ENCODE measurements at regions not wholly inside any gene's neighbourhood (a gene's known extent, or its start where the extent isn't known, plus 50 kb on each side); places are given as distances from the start of the nearest gene placed in this dataset.

DNA sequence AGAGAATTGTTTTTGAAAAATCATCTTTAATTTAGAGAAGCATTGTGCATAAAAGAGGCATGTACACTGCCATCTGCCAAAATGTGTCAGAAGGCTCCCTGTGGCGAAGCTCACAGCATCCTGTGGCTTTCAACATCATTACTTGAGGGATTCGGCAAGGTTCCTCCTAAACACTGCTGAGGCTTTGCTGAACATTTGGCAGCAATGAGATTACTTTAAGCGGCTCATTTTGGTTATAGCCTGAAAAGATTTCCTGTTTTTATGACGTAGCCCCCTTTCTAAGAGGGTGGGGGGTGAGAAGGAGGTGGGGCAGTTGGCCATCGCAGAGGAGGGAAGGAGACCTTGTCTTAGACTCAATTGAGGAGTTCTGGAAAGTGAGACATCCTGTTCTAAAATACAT lies 469.4 kb downstream of the RASEF start:
- Mint-ChIP-seq H3K27ac (ENCODE audit: unreplicated experiment) (no peak overlapping the region), H3K4me3 (ENCODE audit: unreplicated experiment) (no peak overlapping the region), H3K27me3 (ENCODE audit: unreplicated experiment) (peaks cover 2% of the 10 kb centered on the region), H3K36me3 (ENCODE audit: low read depth, unreplicated experiment) (no peaks in the 10 kb centered on the region), H3K4me1 (ENCODE audit: unreplicated experiment) (no peaks in the 10 kb centered on the region), H3K9me3 (ENCODE audit: unreplicated experiment) (no peaks in the 10 kb centered on the region)
- DNase-seq (ENCODE audit: low spot score), result no peak
- TF ChIP-seq, protein P1, sequence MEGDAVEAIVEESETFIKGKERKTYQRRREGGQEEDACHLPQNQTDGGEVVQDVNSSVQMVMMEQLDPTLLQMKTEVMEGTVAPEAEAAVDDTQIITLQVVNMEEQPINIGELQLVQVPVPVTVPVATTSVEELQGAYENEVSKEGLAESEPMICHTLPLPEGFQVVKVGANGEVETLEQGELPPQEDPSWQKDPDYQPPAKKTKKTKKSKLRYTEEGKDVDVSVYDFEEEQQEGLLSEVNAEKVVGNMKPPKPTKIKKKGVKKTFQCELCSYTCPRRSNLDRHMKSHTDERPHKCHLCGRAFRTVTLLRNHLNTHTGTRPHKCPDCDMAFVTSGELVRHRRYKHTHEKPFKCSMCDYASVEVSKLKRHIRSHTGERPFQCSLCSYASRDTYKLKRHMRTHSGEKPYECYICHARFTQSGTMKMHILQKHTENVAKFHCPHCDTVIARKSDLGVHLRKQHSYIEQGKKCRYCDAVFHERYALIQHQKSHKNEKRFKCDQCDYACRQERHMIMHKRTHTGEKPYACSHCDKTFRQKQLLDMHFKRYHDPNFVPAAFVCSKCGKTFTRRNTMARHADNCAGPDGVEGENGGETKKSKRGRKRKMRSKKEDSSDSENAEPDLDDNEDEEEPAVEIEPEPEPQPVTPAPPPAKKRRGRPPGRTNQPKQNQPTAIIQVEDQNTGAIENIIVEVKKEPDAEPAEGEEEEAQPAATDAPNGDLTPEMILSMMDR (IDR thresholded peaks at IDR 0.05; ENCODE audit: unreplicated experiment), result no peak

DNA sequence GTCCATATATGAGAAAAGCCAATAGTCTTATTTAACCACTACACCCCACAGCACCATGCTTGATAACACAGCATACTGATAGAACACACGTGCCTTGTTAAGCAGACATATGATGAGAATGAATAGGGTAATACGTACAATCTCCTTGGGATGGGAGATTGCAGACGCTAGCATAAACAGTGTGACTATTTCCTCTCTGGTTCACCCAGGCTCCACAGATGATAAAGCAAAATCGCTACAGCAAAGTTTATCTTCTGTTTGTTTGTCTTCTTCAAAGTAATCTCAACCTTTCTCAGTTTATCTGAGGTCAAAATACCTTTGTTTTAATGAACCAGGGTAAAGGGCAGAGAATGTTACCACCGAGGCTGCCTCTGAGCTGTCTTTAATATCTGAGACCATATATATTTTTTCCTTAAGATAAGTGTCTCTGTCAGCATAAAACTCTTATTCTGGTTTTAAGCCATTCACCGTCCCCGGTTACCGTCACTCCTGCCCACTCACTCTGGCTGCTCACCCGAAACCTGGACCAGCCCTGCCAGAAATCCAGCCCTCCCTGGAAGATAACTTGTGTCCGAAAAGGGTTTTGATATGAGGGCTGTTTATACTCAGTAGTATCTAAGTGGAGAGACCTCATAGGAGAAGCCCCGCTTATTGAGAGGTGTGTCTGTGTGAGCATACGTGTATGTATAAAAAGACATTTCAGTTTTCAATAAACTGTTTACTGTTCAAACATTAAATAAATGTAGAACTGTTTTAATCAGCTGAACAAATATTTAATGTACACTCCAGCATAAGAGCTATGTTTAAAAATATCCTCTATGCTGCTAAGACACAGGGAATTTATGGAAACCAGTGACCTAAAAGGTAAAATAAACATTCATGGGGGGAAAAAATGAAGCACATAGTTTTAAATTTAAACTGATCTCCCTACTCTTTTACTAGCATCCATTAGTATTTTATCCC lies 465.4 kb downstream of the RASEF start:
- TF ChIP-seq, protein P1 (IDR thresholded peaks at IDR 0.05; ENCODE audit: unreplicated experiment), result no peak
- Mint-ChIP-seq H3K27me3 (ENCODE audit: unreplicated experiment) (peaks cover 2% of the 10 kb centered on the region), H3K4me3 (ENCODE audit: unreplicated experiment) (no peak overlapping the region), H3K4me1 (ENCODE audit: unreplicated experiment) (no peaks in the 10 kb centered on the region), H3K36me3 (ENCODE audit: low read depth, unreplicated experiment) (no peaks in the 10 kb centered on the region), H3K27ac (ENCODE audit: unreplicated experiment) (no peak overlapping the region), H3K9me3 (ENCODE audit: unreplicated experiment) (no peaks in the 10 kb centered on the region)
- no peak for DNase-seq (ENCODE audit: low spot score)

DNA sequence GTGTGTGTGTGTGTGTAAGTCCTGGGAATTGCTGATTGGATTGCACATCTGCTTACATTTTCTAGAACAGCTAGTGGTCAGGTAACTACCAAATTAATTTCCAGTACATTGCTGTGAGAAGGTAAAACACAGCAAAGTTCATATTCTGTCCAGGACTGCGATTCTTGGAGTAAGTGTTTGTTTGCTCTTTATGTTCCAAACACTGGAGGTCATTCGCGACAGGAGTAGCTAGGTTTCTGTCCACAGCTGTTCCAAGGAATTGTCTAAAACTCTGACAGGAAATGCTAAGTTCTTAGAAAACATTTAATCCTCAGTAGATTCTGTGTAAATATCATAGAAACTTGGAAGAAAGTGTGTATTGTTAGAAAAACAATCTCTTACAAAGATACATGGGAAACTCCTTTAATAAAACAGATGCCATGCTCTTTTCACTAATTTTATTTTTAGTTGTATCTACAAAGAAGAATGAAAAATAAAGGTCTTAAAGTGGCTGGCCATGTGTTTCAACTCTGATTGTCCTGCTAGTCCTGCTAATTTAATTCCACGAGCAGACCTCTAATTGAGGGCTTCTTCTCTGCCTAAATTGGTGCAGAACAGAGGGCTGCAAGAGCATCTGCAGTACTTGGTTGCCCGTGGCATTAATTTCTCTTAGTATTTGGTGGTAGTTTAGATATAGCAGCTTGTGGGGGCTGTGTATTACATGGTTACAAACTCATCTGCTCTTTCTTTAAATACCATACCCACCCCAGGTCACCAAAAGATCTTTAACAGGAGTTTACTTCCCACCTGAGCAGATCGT lies 464.5 kb downstream of the RASEF start:
- H3K4me3 Mint-ChIP-seq (ENCODE audit: unreplicated experiment), result no peak overlapping the region
- H3K36me3 Mint-ChIP-seq (ENCODE audit: low read depth, unreplicated experiment), result no peaks in the 10 kb centered on the region
- peaks cover 2% of the 10 kb centered on the region for H3K27me3 Mint-ChIP-seq (ENCODE audit: unreplicated experiment)
- H3K27ac Mint-ChIP-seq (ENCODE audit: unreplicated experiment), result no peak overlapping the region
- no peak for DNase-seq (ENCODE audit: low spot score)
- TF ChIP-seq, protein P1 (IDR thresholded peaks at IDR 0.05; ENCODE audit: unreplicated experiment), result no peak
- H3K4me1 Mint-ChIP-seq (ENCODE audit: unreplicated experiment), result no peaks in the 10 kb centered on the region
- H3K9me3 Mint-ChIP-seq (ENCODE audit: unreplicated experiment), result no peaks in the 10 kb centered on the region

DNA sequence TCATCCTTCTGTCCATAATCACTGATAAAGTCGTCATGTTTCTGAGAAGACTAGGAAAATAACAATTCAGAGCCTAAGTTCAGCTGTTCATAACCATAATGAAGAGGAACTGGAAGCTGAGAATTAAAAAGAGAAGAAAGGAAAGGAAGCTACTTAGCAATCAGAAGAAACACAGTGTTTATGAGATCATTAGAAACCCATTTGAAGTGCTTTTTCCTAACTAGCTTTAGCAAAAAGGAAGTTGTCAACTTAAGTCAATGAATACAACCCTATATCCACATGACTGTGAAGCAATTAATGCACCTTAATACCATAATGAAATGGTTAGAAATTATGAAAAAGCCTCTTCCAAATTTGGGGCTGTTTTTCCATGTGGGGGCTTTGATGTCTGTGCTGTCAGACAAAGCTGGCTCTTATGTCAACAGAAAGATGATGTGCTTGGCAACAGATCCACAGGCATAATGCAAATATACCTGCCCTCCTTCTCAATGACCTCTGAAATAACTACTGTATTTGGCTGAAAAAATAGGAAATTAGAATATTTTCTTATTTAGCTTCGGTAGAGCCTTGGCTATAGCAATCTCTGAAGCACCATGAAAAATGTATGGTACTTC lies 463.5 kb downstream of the RASEF start:
- Mint-ChIP-seq H3K9me3 (ENCODE audit: unreplicated experiment) (no peaks in the 10 kb centered on the region), H3K36me3 (ENCODE audit: low read depth, unreplicated experiment) (no peaks in the 10 kb centered on the region), H3K4me1 (ENCODE audit: unreplicated experiment) (no peaks in the 10 kb centered on the region), H3K4me3 (ENCODE audit: unreplicated experiment) (no peak overlapping the region), H3K27me3 (ENCODE audit: unreplicated experiment) (peaks cover 2% of the 10 kb centered on the region), H3K27ac (ENCODE audit: unreplicated experiment) (no peak overlapping the region)
- TF ChIP-seq, protein P1 (IDR thresholded peaks at IDR 0.05; ENCODE audit: unreplicated experiment), result no peak
- DNase-seq (ENCODE audit: low spot score), result no peak

Data from endothelial cell (in vitro differentiated cells).